GM23338 (cell line): ENCODE measurements at regions not wholly inside any gene's neighbourhood (a gene's known extent, or its start where the extent isn't known, plus 50 kb on each side); places are given as distances from the start of the nearest gene placed in this dataset.

Source experiments
- ATAC-seq: fragments of 200-7000 bp; cut with Tn5 transposase; 3 replicates; pipeline ENCODE4 v1.9.1; 2020
- DNase-seq: peaks from one replicate; pipeline ENCODE4 v3.0.0-alpha.2; 2015; ENCODE audit warnings: low spot score
- H2AFZ ChIP-seq: fragments of 200-600 bp; sonication (generic); 2 replicates; pipeline ENCODE4 v1.8.0; 2016; ENCODE audit warnings: antibody characterized with exemption, mild to moderate bottlenecking, moderate library complexity
- H3F3A ChIP-seq: fragments of 200-600 bp; sonication (generic); replicated peaks from 2 replicates; pipeline ENCODE4 v1.8.0; 2017; ENCODE audit warnings: antibody characterized with exemption, mixed run types, low read depth
- H3K27ac ChIP-seq: fragments of 200-600 bp; sonication (generic); 2 replicates; pipeline ENCODE4 v1.6.1; 2016; ENCODE audit warnings: low read depth
- H3K27me3 ChIP-seq: fragments of 200-600 bp; sonication (generic); 2 replicates; pipeline ENCODE4 v1.8.0; 2016; ENCODE audit warnings: mild to moderate bottlenecking, mixed run types, moderate library complexity; ENCODE audit not compliant: insufficient read depth
- H3K36me3 ChIP-seq: fragments of 200-600 bp; sonication (generic); 2 replicates; pipeline ENCODE4 v1.8.0; 2016; ENCODE audit warnings: mild to moderate bottlenecking; ENCODE audit not compliant: insufficient read depth
- H3K4me1 ChIP-seq: fragments of 200-600 bp; sonication (generic); 2 replicates; pipeline ENCODE4 v1.8.0; 2016; ENCODE audit warnings: mild to moderate bottlenecking, moderate library complexity; ENCODE audit not compliant: insufficient read depth
- H3K4me2 ChIP-seq: fragments of 200-600 bp; sonication (generic); 2 replicates; pipeline ENCODE4 v1.7.1; 2017; ENCODE audit warnings: mixed run types
- H3K4me3 ChIP-seq: fragments of 200-600 bp; sonication (generic); 2 replicates; pipeline ENCODE4 v1.6.1; 2016; ENCODE audit warnings: mixed run types
- H3K79me2 ChIP-seq: fragments of 200-600 bp; sonication (generic); replicated peaks from 2 replicates; pipeline ENCODE4 v1.8.0; 2017; ENCODE audit warnings: mild to moderate bottlenecking; ENCODE audit not compliant: insufficient read depth
- H3K9me2 ChIP-seq: fragments of 200-600 bp; sonication (generic); 2 replicates; pipeline ENCODE4 v1.8.0; 2017; ENCODE audit not compliant: insufficient read depth
- H4K20me1 ChIP-seq: fragments of 200-600 bp; sonication (generic); replicated peaks from 2 replicates; pipeline ENCODE4 v1.8.0; 2017; ENCODE audit warnings: mild to moderate bottlenecking; ENCODE audit not compliant: insufficient read depth
- H3K27ac Mint-ChIP-seq: 2 replicates; pipeline ENCODE4 v1.8.0; 2020; ENCODE audit warnings: inconsistent platforms, mild to moderate bottlenecking, moderate library complexity, mixed read lengths
- H3K27me3 Mint-ChIP-seq: 3 replicates; pipeline ENCODE4 v1.8.0; 2022; ENCODE audit warnings: low read depth, mild to moderate bottlenecking, moderate library complexity, mixed read lengths, inconsistent platforms; ENCODE audit not compliant: insufficient read depth, poor library complexity
- H3K36me3 Mint-ChIP-seq: 3 replicates; pipeline ENCODE4 v1.8.0; 2021; ENCODE audit warnings: low read depth, mild to moderate bottlenecking, inconsistent platforms, moderate library complexity, mixed read lengths
- H3K4me1 Mint-ChIP-seq: 3 replicates; pipeline ENCODE4 v1.8.0; 2020; ENCODE audit warnings: mild to moderate bottlenecking, inconsistent platforms, mixed read lengths
- H3K4me3 Mint-ChIP-seq: 3 replicates; pipeline ENCODE4 v1.8.0; 2021; ENCODE audit warnings: moderate library complexity, mild to moderate bottlenecking, inconsistent platforms, mixed read lengths
- H3K9me3 Mint-ChIP-seq: 3 replicates; pipeline ENCODE4 v1.8.0; 2020; ENCODE audit warnings: moderate library complexity, mild to moderate bottlenecking, inconsistent platforms, mixed read lengths
- CREB1 ChIP-seq: fragments of 250-450 bp; sonication (Bioruptor Pico); IDR thresholded peaks from 2 replicates; pipeline ENCODE4 v1.5.0; 2020; ENCODE audit warnings: low read depth, mild to moderate bottlenecking, moderate library complexity
- CTCF ChIP-seq, 2 experiments: fragments of 200-600 bp in 1 of 2; sonication (generic) in 1 of 2; conservative IDR thresholded peaks; 2 replicates each; pipeline versions ENCODE4 v1.5.1 to v1.6.1; 2016 to 2017; ENCODE audit warnings: antibody characterized with exemption in 2 of 2, low read depth in 2 of 2, mild to moderate bottlenecking in 2 of 2, moderate library complexity in 1 of 2
- ETS1 ChIP-seq: IDR thresholded peaks from 2 replicates; pipeline ENCODE4 v1.6.1; 2016; ENCODE audit warnings: antibody characterized with exemption
- EZH2 ChIP-seq: fragments of 200-600 bp; sonication (generic); IDR thresholded peaks from one replicate; pipeline ENCODE4 v1.8.0; 2017; ENCODE audit warnings: antibody characterized with exemption, mild to moderate bottlenecking, low read depth; ENCODE audit not compliant: unreplicated experiment
- EZH2phosphoT487 ChIP-seq: fragments of 200-600 bp; sonication (generic); IDR thresholded peaks from one replicate; pipeline ENCODE4 v1.8.1; 2018; ENCODE audit warnings: antibody characterized with exemption; ENCODE audit not compliant: unreplicated experiment
- JUNB ChIP-seq: IDR thresholded peaks from one replicate; pipeline ENCODE4 v1.6.1; 2016; ENCODE audit warnings: antibody characterized with exemption; ENCODE audit not compliant: unreplicated experiment
- NANOG ChIP-seq: IDR thresholded peaks from 2 replicates; pipeline ENCODE4 v1.6.1; 2016; ENCODE audit warnings: antibody characterized with exemption, borderline replicate concordance
- POLR2AphosphoS5 ChIP-seq: IDR thresholded peaks from 2 replicates; pipeline ENCODE4 v1.6.1; 2016; ENCODE audit warnings: antibody characterized with exemption, low read depth
- STAT1 ChIP-seq: IDR thresholded peaks from one replicate; pipeline ENCODE4 v1.6.1; 2016; ENCODE audit warnings: antibody characterized with exemption; ENCODE audit not compliant: unreplicated experiment
- ZNF114 ChIP-seq: fragments of 250-450 bp; sonication (Bioruptor Pico); IDR thresholded peaks from 2 replicates; pipeline ENCODE4 v1.5.0; 2020; ENCODE audit warnings: mild to moderate bottlenecking, moderate library complexity
- ZNF331 ChIP-seq: fragments of 250-450 bp; sonication (Bioruptor Pico); IDR thresholded peaks from 2 replicates; pipeline ENCODE4 v1.5.0; 2020; ENCODE audit warnings: low read depth, mild to moderate bottlenecking, moderate library complexity
- TF ChIP-seq, protein P1 (sequence below): IDR thresholded peaks from one replicate; pipeline ENCODE4 v1.6.1; 2018; ENCODE audit warnings: antibody characterized with exemption; ENCODE audit not compliant: unreplicated experiment

DNA sequence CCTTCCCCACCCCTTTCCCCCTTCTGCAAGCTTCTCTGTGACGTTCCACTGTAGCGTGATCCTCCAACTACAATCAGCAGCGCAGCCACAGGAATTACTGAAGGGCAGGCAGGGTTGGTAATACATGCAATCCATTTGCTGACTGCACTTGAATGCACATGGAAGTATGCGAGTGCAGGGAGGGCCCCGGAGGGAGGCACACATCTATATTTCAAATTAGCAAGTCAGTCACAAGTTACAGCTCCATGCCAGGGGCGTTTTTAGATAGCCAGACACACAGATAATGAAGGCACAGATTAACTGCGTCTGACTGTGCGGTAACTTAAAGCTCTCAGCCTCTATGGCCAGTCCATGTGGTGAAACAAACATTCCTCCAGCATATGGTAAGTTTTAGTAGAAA lies 209.2 kb upstream of the GATA6 start:
- Histone ChIP-seq H3K4me3 (no peak overlapping the region), H3K79me2 (no peaks in the 10 kb centered on the region), H4K20me1 (no peaks in the 10 kb centered on the region), H3F3A (no peaks in the 10 kb centered on the region), H3K9me2 (no peaks in the 10 kb centered on the region), H3K27ac (no peak overlapping the region), H3K27me3 (no peaks in the 10 kb centered on the region), H3K4me2 (no peak overlapping the region), H3K36me3 (no peaks in the 10 kb centered on the region), H2AFZ (no peak overlapping the region), H3K4me1 (no peaks in the 10 kb centered on the region)
- Mint-ChIP-seq H3K4me3 (no peak overlapping the region), H3K27me3 (peaks cover 9% of the 10 kb centered on the region), H3K9me3 (no peaks in the 10 kb centered on the region; the same call in 2 of the 3 replicates), H3K27ac (no peak overlapping the region; the same call in 1 of the 2 replicates), H3K36me3 (no peaks in the 10 kb centered on the region), H3K4me1 (no peaks in the 10 kb centered on the region)
- ATAC-seq: no peak
- no peak for DNase-seq
- TF ChIP-seq, protein P1, sequence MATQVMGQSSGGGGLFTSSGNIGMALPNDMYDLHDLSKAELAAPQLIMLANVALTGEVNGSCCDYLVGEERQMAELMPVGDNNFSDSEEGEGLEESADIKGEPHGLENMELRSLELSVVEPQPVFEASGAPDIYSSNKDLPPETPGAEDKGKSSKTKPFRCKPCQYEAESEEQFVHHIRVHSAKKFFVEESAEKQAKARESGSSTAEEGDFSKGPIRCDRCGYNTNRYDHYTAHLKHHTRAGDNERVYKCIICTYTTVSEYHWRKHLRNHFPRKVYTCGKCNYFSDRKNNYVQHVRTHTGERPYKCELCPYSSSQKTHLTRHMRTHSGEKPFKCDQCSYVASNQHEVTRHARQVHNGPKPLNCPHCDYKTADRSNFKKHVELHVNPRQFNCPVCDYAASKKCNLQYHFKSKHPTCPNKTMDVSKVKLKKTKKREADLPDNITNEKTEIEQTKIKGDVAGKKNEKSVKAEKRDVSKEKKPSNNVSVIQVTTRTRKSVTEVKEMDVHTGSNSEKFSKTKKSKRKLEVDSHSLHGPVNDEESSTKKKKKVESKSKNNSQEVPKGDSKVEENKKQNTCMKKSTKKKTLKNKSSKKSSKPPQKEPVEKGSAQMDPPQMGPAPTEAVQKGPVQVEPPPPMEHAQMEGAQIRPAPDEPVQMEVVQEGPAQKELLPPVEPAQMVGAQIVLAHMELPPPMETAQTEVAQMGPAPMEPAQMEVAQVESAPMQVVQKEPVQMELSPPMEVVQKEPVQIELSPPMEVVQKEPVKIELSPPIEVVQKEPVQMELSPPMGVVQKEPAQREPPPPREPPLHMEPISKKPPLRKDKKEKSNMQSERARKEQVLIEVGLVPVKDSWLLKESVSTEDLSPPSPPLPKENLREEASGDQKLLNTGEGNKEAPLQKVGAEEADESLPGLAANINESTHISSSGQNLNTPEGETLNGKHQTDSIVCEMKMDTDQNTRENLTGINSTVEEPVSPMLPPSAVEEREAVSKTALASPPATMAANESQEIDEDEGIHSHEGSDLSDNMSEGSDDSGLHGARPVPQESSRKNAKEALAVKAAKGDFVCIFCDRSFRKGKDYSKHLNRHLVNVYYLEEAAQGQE: no peak

DNA sequence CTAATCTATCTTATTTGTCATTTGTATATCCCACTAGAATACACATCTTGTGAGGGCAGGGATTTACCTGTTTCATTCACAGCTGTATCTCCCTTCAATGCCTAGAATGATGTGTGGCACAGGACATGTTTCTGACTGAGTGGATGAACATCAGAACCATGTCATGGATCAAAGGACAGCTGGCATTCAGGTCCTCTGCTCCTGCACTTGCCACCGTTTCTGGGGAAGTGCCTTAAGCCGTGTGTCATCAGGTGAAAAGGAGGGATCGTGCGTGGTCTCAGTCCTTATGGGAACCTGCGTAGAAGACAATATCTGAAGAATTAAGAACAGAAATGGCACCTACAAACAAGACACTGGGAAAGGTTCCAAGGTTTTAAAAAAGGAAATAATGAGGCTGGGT lies 206.1 kb upstream of the GATA6 start:
- no peaks in the 10 kb centered on the region for H3F3A ChIP-seq
- Mint-ChIP-seq H3K9me3 (no peaks in the 10 kb centered on the region; the same call in 2 of the 3 replicates), H3K4me3 (no peak overlapping the region), H3K36me3 (no peaks in the 10 kb centered on the region), H3K4me1 (no peaks in the 10 kb centered on the region), H3K27me3 (peaks cover 2% of the 10 kb centered on the region), H3K27ac (no peak overlapping the region)
- no peak overlapping the region for H2AFZ ChIP-seq
- H4K20me1 ChIP-seq: no peaks in the 10 kb centered on the region
- H3K4me1 ChIP-seq: no peaks in the 10 kb centered on the region
- no peak overlapping the region for H3K4me3 ChIP-seq
- H3K4me2 ChIP-seq: no peak overlapping the region
- TF ChIP-seq STAT1: no peak
- TF ChIP-seq CREB1: no peak
- no peak for TF ChIP-seq ZNF331 (CRISPR knock-in tag)
- TF ChIP-seq NANOG: no peak
- H3K36me3 ChIP-seq: no peaks in the 10 kb centered on the region
- H3K27ac ChIP-seq: no peak overlapping the region
- H3K27me3 ChIP-seq: no peaks in the 10 kb centered on the region
- DNase-seq: no peak
- no peaks in the 10 kb centered on the region for H3K9me2 ChIP-seq
- no peaks in the 10 kb centered on the region for H3K79me2 ChIP-seq
- ATAC-seq: no peak

- Histone ChIP-seq H3K4me2 (no peak overlapping the region), H3K79me2 (no peaks in the 10 kb centered on the region), H3K27ac (no peak overlapping the region), H3K36me3 (no peaks in the 10 kb centered on the region), H3F3A (no peaks in the 10 kb centered on the region), H3K27me3 (no peaks in the 10 kb centered on the region), H3K4me3 (no peak overlapping the region), H4K20me1 (no peaks in the 10 kb centered on the region), H3K9me2 (no peaks in the 10 kb centered on the region), H2AFZ (no peak overlapping the region), H3K4me1 (no peaks in the 10 kb centered on the region)
- no peak for TF ChIP-seq ZNF114 (CRISPR knock-in tag)
- no peak for TF ChIP-seq POLR2AphosphoS5
- TF ChIP-seq EZH2: no peak
- TF ChIP-seq CTCF (conservative IDR thresholded peaks at IDR 0.05; ENCODE audit: low read depth in 2 of 2): no peak
- TF ChIP-seq EZH2phosphoT487: no peak
- TF ChIP-seq JUNB: no peak
- no peak for TF ChIP-seq ETS1
- Mint-ChIP-seq H3K27me3 (peaks cover 2% of the 10 kb centered on the region), H3K4me3 (no peak overlapping the region), H3K27ac (no peak overlapping the region), H3K9me3 (no peaks in the 10 kb centered on the region), H3K36me3 (no peaks in the 10 kb centered on the region), H3K4me1 (no peaks in the 10 kb centered on the region)
- DNase-seq (no peak), ATAC-seq (no peak)
Measured at GRCh38 chr18:21968338-21968737, 201.1 kb upstream of the GATA6 start.
